ENCODE measurements at regions not wholly inside any gene's neighbourhood (a gene's known extent, or its start where the extent isn't known, plus 50 kb on each side); places are given as distances from the start of the nearest gene placed in this dataset.

- TF ChIP-seq, protein P1, sequence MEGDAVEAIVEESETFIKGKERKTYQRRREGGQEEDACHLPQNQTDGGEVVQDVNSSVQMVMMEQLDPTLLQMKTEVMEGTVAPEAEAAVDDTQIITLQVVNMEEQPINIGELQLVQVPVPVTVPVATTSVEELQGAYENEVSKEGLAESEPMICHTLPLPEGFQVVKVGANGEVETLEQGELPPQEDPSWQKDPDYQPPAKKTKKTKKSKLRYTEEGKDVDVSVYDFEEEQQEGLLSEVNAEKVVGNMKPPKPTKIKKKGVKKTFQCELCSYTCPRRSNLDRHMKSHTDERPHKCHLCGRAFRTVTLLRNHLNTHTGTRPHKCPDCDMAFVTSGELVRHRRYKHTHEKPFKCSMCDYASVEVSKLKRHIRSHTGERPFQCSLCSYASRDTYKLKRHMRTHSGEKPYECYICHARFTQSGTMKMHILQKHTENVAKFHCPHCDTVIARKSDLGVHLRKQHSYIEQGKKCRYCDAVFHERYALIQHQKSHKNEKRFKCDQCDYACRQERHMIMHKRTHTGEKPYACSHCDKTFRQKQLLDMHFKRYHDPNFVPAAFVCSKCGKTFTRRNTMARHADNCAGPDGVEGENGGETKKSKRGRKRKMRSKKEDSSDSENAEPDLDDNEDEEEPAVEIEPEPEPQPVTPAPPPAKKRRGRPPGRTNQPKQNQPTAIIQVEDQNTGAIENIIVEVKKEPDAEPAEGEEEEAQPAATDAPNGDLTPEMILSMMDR (IDR thresholded peaks at IDR 0.05): no peak
- TF ChIP-seq POLR2A (IDR thresholded peaks at IDR 0.05): no peak
Observed at GRCh38 chr16:72429671-72430081, 257.7 kb upstream of the PMFBP1 start.

Data from upper lobe of left lung (tissue), 4 donors.